Cardiac septum (tissue), 1 donor: ENCODE measurements at regions not wholly inside any gene's neighbourhood (a gene's known extent, or its start where the extent isn't known, plus 50 kb on each side); places are given as distances from the start of the nearest gene placed in this dataset.
"Not testable (repeated sequence)": the region's sequence is repeated elsewhere in the genome, so short reads cannot be mapped to it uniquely, and the experiment has no call there.

Experiments used
- DNase-seq: peaks from one replicate; pipeline ENCODE4 v3.0.0-alpha.2; 2020; ENCODE audit warnings: low spot score
- intact Hi-C: fragments of 100-400 bp; cut with DNase I; formaldehyde crosslinking; loops from one replicate; pipeline ENCODE4 v1.14.0; 2022
- donor health status: DM: no; HTN: no; CAD: no.

DNA sequence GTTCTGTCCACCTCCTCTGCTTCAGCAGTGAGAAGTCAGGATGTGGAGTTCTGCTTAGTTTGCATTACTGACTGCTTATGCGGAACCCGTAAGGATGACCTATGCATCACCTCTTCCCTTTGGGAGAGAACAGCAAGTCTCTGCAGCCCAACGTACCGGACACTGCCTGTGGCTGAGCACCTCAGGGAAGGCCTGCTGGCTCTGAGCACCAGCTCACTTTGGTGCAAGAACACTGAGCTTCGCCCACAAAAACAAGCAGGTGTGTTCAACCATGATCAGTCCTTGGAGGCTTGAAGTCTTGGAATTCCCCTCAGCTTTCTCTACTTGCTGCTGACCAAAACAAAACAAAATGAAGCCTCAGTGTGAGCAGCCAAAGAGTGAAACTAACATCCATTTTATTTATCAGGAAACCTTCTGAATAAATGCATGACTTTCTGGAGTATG, 52.7 kb upstream of the NCK2 start:
- DNase-seq: no peak
- intact Hi-C loops: no loop called here

GRCh38 chr2:105690566-105690965, 54.1 kb upstream of the NCK2 start:
- no peak for DNase-seq
- intact Hi-C loops: no loop called here

DNA sequence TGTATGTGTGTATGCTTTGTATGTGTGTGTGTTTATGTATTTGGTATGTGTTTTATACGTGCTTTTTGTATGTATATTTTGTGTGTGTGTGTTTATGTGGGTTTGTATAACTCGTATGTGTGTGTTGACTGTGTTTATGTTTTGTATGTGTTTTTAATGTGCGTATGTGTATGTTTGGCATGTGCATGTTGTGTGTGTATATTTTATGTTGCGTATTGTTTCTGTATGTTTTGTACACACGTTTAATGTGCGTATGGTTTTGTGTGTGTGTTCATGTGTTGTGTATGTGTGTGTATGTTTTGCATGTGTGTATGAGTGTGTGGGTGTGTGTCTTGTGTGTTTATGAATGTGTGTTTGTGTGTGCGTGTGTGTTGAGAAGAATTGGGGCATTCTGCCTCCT, 55.2 kb upstream of the NCK2 start:
- no peak for DNase-seq
- intact Hi-C loops: no loop called here

DNA sequence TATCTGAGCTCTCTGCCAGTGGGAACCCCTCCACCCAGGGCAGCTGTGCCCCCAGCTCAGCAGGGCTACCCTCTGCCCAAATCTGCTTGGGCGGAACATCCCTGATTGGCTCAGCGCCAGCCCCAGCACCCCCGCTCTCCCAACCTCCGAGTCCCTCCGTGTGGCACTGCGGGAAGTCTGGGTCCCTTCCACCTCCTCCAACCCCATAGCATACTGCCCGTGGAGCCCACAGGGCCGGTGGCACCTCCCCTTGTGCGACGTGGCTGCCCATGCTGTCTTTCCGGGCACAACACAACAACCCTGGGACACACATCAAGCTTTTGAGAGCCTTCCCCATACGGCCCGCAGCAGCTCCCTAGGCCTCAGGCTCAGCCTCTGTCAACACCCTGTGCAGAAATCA, 55.8 kb upstream of the NCK2 start:
- intact Hi-C loops: no loop called here
- no peak for DNase-seq

- intact Hi-C loops: no loop called here
- DNase-seq: no peak
Measured at GRCh38 chr2:105686588-105686987, 58.1 kb upstream of the NCK2 start.

DNA sequence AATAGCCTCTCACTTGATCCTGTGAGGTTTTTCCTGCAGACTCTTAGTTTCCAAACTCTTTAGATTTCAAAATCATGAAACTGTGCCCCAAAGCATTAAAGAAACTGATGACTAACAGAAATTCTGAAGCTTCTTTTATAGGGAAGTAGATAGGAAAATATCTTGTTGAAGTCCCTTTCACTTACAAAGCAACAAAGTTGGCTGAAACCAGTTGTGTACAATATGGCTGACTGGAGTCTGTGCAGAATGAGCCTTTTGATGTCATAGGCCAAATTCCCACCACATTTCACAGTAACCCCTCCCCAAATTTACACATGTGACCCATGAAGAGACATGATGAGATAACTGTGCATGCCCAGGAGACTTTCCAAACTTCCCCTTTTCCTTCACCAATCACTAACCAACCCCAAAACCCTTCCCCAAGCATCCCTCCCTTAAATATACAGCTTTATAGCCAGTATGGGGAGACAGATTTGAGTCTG, 61.7 kb upstream of the NCK2 start:
- DNase-seq: no peak
- intact Hi-C loops: no loop called here

GRCh38 chr2:105682401-105682800, 62.3 kb upstream of the NCK2 start:
- intact Hi-C loops: no loop called here
- no peak for DNase-seq

- intact Hi-C loops: no loop called here
- DNase-seq: no peak
Measured at GRCh38 chr2:105681927-105682326, 62.8 kb upstream of the NCK2 start.

GRCh38 chr2:105680357-105680756, 64.4 kb upstream of the NCK2 start:
- intact Hi-C loops: no loop called here
- DNase-seq: no peak

- intact Hi-C loops: no loop called here
Measured at GRCh38 chr2:105678346-105678745, 66.4 kb upstream of the NCK2 start.

GRCh38 chr2:105677901-105678300, 66.8 kb upstream of the NCK2 start:
- intact Hi-C loops: no loop called here
- no peak for DNase-seq

More at GRCh38 chr2:105678346-105678745, 66.4 kb upstream of the NCK2 start:
- no peak for DNase-seq

- intact Hi-C loops: no loop called here
- DNase-seq: no peak
Measured at GRCh38 chr2:105675841-105676240, 68.9 kb upstream of the NCK2 start.

GRCh38 chr2:105674859-105675541, 69.7 kb upstream of the NCK2 start:
- intact Hi-C loops: no loop called here

DNA sequence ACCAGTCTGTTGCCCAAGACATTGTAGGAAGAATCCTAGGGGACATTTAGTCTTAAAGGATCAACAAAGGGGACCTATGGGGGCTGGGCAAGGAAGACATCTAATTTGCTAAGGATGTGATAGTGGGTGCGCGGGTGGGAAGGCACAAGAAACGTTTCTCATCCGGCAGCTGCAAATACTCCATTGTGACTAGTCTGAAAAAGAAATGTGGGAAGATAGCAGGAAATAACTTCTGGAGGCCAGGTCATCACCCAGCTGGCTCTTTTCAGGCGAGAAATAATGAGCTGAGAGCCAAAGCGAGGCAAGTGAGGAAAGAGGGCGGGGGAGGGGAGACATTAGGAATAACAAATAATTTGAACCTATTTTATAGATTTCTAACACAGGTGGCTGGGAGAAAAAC, 70.3 kb upstream of the NCK2 start:
- intact Hi-C loops: no loop called here
- no peak for DNase-seq

More at GRCh38 chr2:105674859-105675541, 69.7 kb upstream of the NCK2 start:
- DNase-seq: no peak

DNA sequence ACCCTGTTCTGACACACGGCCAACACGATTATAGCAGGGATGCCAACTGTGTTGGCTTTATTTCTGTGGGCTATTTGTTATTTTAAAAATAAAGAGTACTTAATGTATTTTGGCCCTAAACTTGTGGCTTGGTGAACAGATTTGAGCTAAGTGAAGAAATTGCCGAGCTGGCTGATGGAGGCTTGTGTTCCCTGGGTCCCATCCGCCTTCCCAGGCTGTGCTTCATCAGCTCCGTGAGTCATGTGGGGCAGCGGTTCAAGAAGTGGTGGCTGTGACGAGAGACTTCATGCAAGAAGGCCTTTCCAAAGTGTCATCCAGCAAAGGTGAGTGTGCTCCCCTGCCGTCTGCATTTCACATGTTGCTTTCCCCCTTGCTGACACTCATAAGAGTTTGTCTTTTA, 73.6 kb upstream of the NCK2 start:
- peak; percentile 81 for DNase-seq
- intact Hi-C loops: no loop called here

DNA sequence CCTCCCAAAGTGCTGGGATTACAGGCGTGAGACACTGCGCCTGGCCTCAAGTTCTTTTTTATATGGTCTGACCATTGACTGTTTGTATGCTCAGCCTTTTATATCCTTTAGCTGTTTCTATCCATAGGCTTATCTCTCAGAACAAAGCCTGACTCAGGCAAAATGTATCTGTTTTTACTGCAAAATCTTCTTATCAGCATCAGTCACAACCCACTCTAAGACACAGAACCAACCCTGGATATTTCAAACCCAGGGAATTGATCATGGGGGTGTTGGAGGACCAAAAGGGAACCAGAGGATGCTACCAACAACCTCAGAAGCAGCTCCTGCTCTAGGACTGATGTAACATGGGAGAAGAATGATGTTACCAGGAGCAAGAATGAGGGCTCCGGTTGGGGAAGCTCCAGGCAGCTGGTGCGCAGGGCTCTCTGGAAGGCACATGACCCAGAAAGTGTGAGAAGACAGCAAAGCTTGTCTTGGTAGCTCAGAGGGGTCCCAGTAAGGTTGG, 75.3 kb upstream of the NCK2 start:
- intact Hi-C loops: no loop called here

DNA sequence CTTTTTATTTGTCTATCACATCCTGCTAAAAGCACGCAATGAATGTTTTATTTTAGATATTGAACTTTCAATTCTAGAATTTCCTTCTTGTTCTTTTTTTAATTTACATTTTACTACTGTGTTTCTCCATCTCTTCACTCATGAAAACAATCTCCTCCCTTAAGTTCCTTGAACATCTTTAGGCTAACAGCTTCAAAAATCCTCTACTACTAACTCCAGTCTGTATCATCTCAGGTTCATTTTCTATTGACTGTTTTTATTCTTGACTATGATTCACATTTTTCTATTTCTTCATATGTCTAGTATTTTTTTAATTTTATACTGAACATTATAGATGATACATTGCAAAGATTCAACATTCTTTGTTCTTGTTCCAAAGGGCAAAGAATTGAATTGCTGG, 79.2 kb upstream of the NCK2 start:
- intact Hi-C loops: no loop called here
- no peak for DNase-seq

More for the DNA sequence above, 75.3 kb upstream of the NCK2 start:
- DNase-seq: no peak

GRCh38 chr2:105660489-105660888, 84.2 kb upstream of the NCK2 start:
- intact Hi-C loops: no loop called here
- DNase-seq: no peak

- intact Hi-C loops, DNase-seq: not testable (repeated sequence)
Measured at GRCh38 chr2:105655723-105656606, 88.7 kb upstream of the NCK2 start.

- no peak for DNase-seq
- intact Hi-C loops: no loop called here
Measured at GRCh38 chr2:105655244-105655643, 89.5 kb upstream of the NCK2 start.
